Ishikawa (cell line): ENCODE measurements at regions not wholly inside any gene's neighbourhood (a gene's known extent, or its start where the extent isn't known, plus 50 kb on each side); places are given as distances from the start of the nearest gene placed in this dataset.

Source experiments
- CEBPB ChIP-seq: IDR thresholded peaks from 2 replicates; pipeline ENCODE4 v1.6.1; 2012
- CREB1 ChIP-seq: IDR thresholded peaks from 2 replicates; pipeline ENCODE4 v1.6.1; 2012; ENCODE audit warnings: low read depth
- EGR1 ChIP-seq: IDR thresholded peaks from 2 replicates; pipeline ENCODE4 v1.6.1; 2012
- EP300 ChIP-seq: IDR thresholded peaks from 2 replicates; pipeline ENCODE4 v1.6.1; 2012; ENCODE audit warnings: borderline replicate concordance
- FOXM1 ChIP-seq: IDR thresholded peaks from 2 replicates; pipeline ENCODE4 v1.6.1; 2012; ENCODE audit warnings: low read depth, borderline replicate concordance
- NFIC ChIP-seq: IDR thresholded peaks from 2 replicates; pipeline ENCODE4 v1.6.1; 2012
- RAD21 ChIP-seq: IDR thresholded peaks from 2 replicates; pipeline ENCODE4 v1.6.1; 2012; ENCODE audit warnings: low read depth
- TAF1 ChIP-seq: IDR thresholded peaks from 2 replicates; pipeline ENCODE4 v1.6.1; 2012; ENCODE audit warnings: low read depth, mild to moderate bottlenecking
- TCF12 ChIP-seq: IDR thresholded peaks from 2 replicates; pipeline ENCODE4 v1.6.1; 2012; ENCODE audit warnings: low read depth
- TEAD4 ChIP-seq: IDR thresholded peaks from 2 replicates; pipeline ENCODE4 v1.6.1; 2012
- YY1 ChIP-seq: IDR thresholded peaks from 2 replicates; pipeline ENCODE4 v1.6.1; 2012; ENCODE audit warnings: low read depth
- ZBTB7A ChIP-seq: IDR thresholded peaks from 2 replicates; pipeline ENCODE4 v1.6.1; 2012; ENCODE audit warnings: low read depth
- TF ChIP-seq, protein P1 (sequence below): IDR thresholded peaks from 2 replicates; pipeline ENCODE4 v1.6.1; 2012; ENCODE audit warnings: low read depth, mild to moderate bottlenecking
- TF ChIP-seq, protein P2 (sequence below): IDR thresholded peaks from 2 replicates; pipeline ENCODE4 v1.6.1; 2012
- TF ChIP-seq, protein P3 (sequence below): IDR thresholded peaks from 2 replicates; pipeline ENCODE4 v1.6.1; 2012

DNA sequence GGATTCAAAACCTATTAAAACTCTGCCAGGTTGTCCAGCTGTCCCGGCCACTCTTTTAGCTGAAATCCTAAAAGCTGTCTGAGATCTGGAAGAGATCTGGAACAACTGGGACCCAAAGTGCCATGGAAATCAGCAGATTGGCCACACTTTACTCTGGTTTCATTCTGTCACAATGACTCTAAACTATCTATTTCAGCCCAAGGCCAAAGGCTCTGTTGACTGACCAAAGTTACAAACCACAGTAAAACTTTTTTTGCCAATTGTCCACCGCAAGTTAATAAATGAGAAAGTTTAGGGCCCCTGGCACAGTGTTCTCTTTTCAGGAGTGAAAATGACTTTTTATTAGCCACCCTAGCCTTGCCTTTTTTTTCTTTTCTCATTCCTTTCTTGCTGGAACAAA lies 113.4 kb upstream of the CPM start:
- TF ChIP-seq NFIC (no peak), EP300 (no peak), CREB1 (no peak), RAD21 (no peak)
- TF ChIP-seq, protein P1, sequence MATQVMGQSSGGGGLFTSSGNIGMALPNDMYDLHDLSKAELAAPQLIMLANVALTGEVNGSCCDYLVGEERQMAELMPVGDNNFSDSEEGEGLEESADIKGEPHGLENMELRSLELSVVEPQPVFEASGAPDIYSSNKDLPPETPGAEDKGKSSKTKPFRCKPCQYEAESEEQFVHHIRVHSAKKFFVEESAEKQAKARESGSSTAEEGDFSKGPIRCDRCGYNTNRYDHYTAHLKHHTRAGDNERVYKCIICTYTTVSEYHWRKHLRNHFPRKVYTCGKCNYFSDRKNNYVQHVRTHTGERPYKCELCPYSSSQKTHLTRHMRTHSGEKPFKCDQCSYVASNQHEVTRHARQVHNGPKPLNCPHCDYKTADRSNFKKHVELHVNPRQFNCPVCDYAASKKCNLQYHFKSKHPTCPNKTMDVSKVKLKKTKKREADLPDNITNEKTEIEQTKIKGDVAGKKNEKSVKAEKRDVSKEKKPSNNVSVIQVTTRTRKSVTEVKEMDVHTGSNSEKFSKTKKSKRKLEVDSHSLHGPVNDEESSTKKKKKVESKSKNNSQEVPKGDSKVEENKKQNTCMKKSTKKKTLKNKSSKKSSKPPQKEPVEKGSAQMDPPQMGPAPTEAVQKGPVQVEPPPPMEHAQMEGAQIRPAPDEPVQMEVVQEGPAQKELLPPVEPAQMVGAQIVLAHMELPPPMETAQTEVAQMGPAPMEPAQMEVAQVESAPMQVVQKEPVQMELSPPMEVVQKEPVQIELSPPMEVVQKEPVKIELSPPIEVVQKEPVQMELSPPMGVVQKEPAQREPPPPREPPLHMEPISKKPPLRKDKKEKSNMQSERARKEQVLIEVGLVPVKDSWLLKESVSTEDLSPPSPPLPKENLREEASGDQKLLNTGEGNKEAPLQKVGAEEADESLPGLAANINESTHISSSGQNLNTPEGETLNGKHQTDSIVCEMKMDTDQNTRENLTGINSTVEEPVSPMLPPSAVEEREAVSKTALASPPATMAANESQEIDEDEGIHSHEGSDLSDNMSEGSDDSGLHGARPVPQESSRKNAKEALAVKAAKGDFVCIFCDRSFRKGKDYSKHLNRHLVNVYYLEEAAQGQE = no peak

DNA sequence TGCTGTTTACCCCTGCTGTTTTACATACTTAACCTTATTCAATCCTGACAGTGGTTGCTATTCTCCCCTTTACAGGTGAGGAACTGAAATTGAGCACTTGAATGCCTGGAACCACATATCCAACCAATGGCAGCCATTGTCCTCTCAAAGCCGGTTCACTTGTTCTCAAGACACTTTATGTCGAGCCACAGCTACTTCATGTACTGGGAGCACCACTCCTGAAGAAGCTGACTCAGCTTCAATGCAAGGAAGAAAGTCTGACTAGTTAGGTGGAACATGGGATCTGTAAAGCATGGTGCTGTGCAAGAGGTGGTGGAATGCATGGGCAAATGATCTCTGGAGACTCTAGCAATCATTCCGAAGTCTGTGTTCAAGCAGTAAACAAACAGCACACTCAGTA lies 113.9 kb upstream of the CPM start:
- no peak for TF ChIP-seq TEAD4
- TF ChIP-seq ZBTB7A = no peak
- TF ChIP-seq, protein P2, sequence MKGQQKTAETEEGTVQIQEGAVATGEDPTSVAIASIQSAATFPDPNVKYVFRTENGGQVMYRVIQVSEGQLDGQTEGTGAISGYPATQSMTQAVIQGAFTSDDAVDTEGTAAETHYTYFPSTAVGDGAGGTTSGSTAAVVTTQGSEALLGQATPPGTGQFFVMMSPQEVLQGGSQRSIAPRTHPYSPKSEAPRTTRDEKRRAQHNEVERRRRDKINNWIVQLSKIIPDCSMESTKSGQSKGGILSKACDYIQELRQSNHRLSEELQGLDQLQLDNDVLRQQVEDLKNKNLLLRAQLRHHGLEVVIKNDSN = no peak
- TF ChIP-seq NFIC = no peak
- no peak for TF ChIP-seq TAF1
- TF ChIP-seq CREB1 = no peak
- TF ChIP-seq, protein P3, sequence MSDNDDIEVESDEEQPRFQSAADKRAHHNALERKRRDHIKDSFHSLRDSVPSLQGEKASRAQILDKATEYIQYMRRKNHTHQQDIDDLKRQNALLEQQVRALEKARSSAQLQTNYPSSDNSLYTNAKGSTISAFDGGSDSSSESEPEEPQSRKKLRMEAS = no peak
- no peak for TF ChIP-seq RAD21
- no peak for TF ChIP-seq YY1
- TF ChIP-seq TCF12 = no peak

DNA sequence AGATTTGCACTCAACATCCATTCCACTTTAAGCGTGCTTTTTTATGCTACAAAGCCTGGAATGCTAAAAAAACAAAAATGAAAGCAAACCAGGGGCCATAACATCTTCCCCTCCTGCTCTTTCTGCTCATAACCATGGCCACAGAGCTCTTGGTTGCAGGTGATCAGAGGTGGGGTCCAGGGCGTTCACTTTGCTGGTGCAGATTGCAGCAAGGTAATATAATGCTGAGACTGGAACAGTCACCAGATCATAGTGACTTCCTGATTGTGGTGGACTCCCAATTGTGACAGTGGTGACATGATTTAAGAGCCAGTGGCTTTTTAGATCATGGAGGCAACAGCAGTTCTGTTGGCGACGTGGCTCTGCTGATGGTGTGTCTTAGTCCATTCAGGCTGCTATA lies 115.0 kb upstream of the CPM start:
- TF ChIP-seq ZBTB7A = no peak
- TF ChIP-seq, protein P2 = no peak
- TF ChIP-seq TAF1 = no peak
- no peak for TF ChIP-seq CEBPB
- TF ChIP-seq TCF12 = no peak

DNA sequence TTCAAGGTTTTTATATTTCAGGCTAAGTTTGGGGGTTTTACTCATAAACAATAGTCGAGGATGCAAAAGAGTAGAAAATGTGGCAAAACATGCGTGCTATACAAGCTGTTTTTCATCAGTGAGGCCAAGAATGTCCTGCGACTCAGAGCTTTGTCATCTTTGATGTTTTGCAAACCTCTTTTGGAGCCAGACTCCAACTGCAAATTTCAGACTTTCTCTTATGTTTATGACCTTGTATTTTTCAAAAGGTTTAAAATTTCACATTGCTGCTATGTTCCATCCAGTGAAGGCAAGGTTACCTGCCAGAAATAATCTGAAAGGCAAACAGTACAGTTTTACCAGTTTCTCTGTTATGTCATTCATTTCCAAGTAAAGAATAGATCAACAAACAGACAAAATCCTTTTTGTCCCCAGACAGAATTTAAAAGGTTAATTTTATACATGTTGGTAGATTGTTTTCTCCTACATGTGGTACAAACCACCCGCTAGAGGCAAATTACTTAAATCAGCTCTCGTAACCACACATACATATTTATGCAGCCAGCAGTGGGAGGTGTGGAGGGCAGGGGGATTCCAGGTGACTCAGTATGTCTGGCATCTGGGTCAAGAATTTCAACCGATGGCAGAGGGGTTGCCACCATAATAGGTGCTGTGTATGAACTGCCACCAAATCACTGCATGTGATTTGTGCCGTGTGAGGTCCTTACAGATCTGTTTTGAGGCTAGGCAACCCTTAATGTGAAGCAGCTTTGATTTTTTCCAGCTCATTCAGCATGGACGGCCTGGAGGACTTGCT lies 119.8 kb upstream of the CPM start:
- TF ChIP-seq TEAD4 = peak; percentile 89
- TF ChIP-seq TAF1 = no peak
- TF ChIP-seq, protein P3 = peak; percentile 59; the same call in 1 of the 2 replicates
- no peak for TF ChIP-seq EGR1
- TF ChIP-seq NFIC = 0 out of 2 replicates have a peak, but pooled peaks have one; percentile 7
- no peak for TF ChIP-seq FOXM1
- TF ChIP-seq CREB1 = no peak
- 0 out of 2 replicates have a peak, but pooled peaks have one; percentile 34 for TF ChIP-seq ZBTB7A
- no peak; the same call in 1 of the 2 replicates for TF ChIP-seq EP300
- 0 out of 2 replicates have a peak, but pooled peaks have one; percentile 16 for TF ChIP-seq TCF12
- TF ChIP-seq YY1 = no peak
- TF ChIP-seq, protein P2 = no peak
- no peak for TF ChIP-seq RAD21
- TF ChIP-seq CEBPB = no peak

DNA sequence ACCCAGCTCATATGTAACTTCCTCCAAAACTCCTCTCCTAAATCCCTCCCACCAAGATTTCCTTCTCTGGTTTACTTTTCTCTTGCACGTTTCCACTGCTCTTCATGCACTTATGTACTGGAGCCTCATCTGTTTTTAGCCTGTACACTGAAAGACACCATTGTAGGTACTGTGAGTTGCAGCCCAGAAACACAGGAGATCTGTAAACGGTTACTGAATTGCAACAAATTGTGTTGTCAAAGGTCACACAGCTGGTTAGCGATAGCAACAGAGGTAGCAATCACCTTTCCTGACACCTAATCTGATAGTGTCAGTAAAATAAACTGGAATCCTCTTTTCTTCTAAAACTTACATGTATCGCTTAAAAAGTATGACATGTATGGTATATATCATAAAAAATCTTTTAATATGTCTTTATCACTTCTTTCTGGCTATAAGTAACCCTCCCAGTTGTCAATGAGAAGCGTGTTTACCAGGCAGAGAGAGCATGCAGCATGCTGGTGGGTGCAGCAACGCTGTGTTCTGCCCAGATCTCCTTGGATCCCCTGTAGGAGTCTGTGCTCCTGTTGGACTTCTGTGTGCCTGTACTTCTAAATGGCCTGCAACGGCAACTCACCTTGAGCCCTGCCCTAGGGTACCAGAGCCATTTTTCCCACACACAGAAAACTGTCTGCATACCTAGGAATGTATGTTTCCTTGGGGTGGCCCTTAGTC lies 121.5 kb upstream of the CPM start:
- TF ChIP-seq CREB1 = no peak
- TF ChIP-seq EGR1 = no peak
- TF ChIP-seq TEAD4 = no peak
- TF ChIP-seq ZBTB7A = no peak
- TF ChIP-seq YY1 = no peak
- no peak for TF ChIP-seq TCF12
- TF ChIP-seq EP300 = no peak
- TF ChIP-seq, protein P1 = no peak
- TF ChIP-seq CEBPB = no peak
- no peak for TF ChIP-seq FOXM1
- no peak for TF ChIP-seq NFIC
- TF ChIP-seq, protein P2 = no peak
- TF ChIP-seq, protein P3 = no peak
- TF ChIP-seq TAF1 = no peak
- TF ChIP-seq RAD21 = no peak
